HEK293T (cell line): ENCODE measurements at regions not wholly inside any gene's neighbourhood (a gene's known extent, or its start where the extent isn't known, plus 50 kb on each side); places are given as distances from the start of the nearest gene placed in this dataset.

Source experiments
- CTCF ChIA-PET: fragments of 350-600 bp; formaldehyde crosslinking; extraction: SDS; loops from one replicate; lab custom pipeline; 2021; ENCODE audit warnings: antibody characterized with exemption, inconsistent platforms; lab: Yijun Ruan, JAX
- POLR2A ChIA-PET: fragments of 350-600 bp; formaldehyde crosslinking; extraction: SDS; loops from one replicate; lab custom pipeline; 2020; ENCODE audit warnings: antibody characterized with exemption, inconsistent platforms; lab: Yijun Ruan, JAX
- DNase-seq: peaks from one replicate; pipeline ENCODE4 v3.0.0; 2012; ENCODE audit warnings: mixed read lengths; ENCODE audit errors: extremely low spot score
- ARNT ChIP-seq: fragments of 450-650 bp; IDR thresholded peaks from 2 replicates; pipeline ENCODE4 v1.6.1; 2017; ENCODE audit warnings: mild to moderate bottlenecking
- BHLHE40 ChIP-seq: fragments of 450-650 bp; IDR thresholded peaks from 2 replicates; pipeline ENCODE4 v1.6.1; 2016; ENCODE audit warnings: mild to moderate bottlenecking, moderate library complexity, borderline replicate concordance
- CTBP1 ChIP-seq: fragments of 450-650 bp; IDR thresholded peaks from 2 replicates; pipeline ENCODE4 v1.6.1; 2016; ENCODE audit warnings: borderline replicate concordance
- ELF4 ChIP-seq: fragments of 450-650 bp; IDR thresholded peaks from 2 replicates; pipeline ENCODE4 v1.6.1; 2017; ENCODE audit warnings: antibody characterized with exemption
- FOXA1 ChIP-seq: fragments of 450-650 bp; IDR thresholded peaks from 2 replicates; pipeline ENCODE4 v1.6.1; 2016; ENCODE audit warnings: mild to moderate bottlenecking
- FOXK2 ChIP-seq: fragments of 450-650 bp; IDR thresholded peaks from 2 replicates; pipeline ENCODE4 v1.6.1; 2016; ENCODE audit warnings: mild to moderate bottlenecking
- FOXM1 ChIP-seq: fragments of 450-650 bp; IDR thresholded peaks from 2 replicates; pipeline ENCODE4 v1.6.1; 2017; ENCODE audit warnings: mild to moderate bottlenecking, borderline replicate concordance
- HDGF ChIP-seq: fragments of 450-650 bp; IDR thresholded peaks from 2 replicates; pipeline ENCODE4 v1.6.1; 2017; ENCODE audit warnings: antibody characterized with exemption, borderline replicate concordance
- L3MBTL2 ChIP-seq: fragments of 450-650 bp; conservative IDR thresholded peaks from 2 replicates; pipeline ENCODE4 v1.6.1; 2016; ENCODE audit warnings: mild to moderate bottlenecking
- LEF1 ChIP-seq: fragments of 450-650 bp; IDR thresholded peaks from 2 replicates; pipeline ENCODE4 v1.6.1; 2017; ENCODE audit warnings: mild to moderate bottlenecking, borderline replicate concordance
- NFRKB ChIP-seq: fragments of 450-650 bp; IDR thresholded peaks from 2 replicates; pipeline ENCODE4 v1.6.1; 2016; ENCODE audit warnings: mild to moderate bottlenecking, moderate library complexity
- PKNOX1 ChIP-seq: fragments of 450-650 bp; IDR thresholded peaks from 2 replicates; pipeline ENCODE4 v1.6.1; 2016
- SP1 ChIP-seq: fragments of 450-650 bp; IDR thresholded peaks from 2 replicates; pipeline ENCODE4 v1.6.1; 2017
- SUZ12 ChIP-seq: fragments of 450-650 bp; IDR thresholded peaks from 2 replicates; pipeline ENCODE4 v1.6.1; 2016; ENCODE audit warnings: mild to moderate bottlenecking
- TARDBP ChIP-seq: fragments of 450-650 bp; IDR thresholded peaks from 2 replicates; pipeline ENCODE4 v1.6.1; 2016
- ZNF384 ChIP-seq: fragments of 450-650 bp; IDR thresholded peaks from 2 replicates; pipeline ENCODE4 v1.6.1; 2016

- TF ChIP-seq LEF1 (no peak), SP1 (no peak), ELF4 (no peak), HDGF (no peak), FOXK2 (no peak), L3MBTL2 (no peak), CTBP1 (no peak), FOXM1 (no peak), ZNF384 (no peak), TARDBP (no peak), ARNT (no peak), BHLHE40 (no peak), PKNOX1 (no peak), NFRKB (no peak), SUZ12 (no peak), FOXA1 (no peak)
- no peak for DNase-seq
- CTCF ChIA-PET = no interaction called here
- POLR2A ChIA-PET = no interaction called here
Observed at GRCh38 chr3:180246688-180247195, 210.0 kb upstream of the PEX5L start.

- POLR2A ChIA-PET = no interaction called here
- no peak for DNase-seq
- TF ChIP-seq ZNF384 = no peak
- no peak for TF ChIP-seq HDGF
- no peak for TF ChIP-seq TARDBP
- no peak for TF ChIP-seq NFRKB
- no peak for TF ChIP-seq FOXA1
- TF ChIP-seq FOXM1 = no peak
- TF ChIP-seq ARNT = no peak
- CTCF ChIA-PET = no interaction called here
Observed at GRCh38 chr3:180250172-180250571, 213.4 kb upstream of the PEX5L start.

- DNase-seq = no peak
- POLR2A ChIA-PET = no interaction called here
- CTCF ChIA-PET = no interaction called here
- TF ChIP-seq HDGF = no peak
- no peak for TF ChIP-seq ZNF384
- TF ChIP-seq TARDBP = no peak
- TF ChIP-seq FOXK2 = no peak
- no peak for TF ChIP-seq NFRKB
- TF ChIP-seq LEF1 = no peak
- TF ChIP-seq SP1 = no peak
- TF ChIP-seq FOXM1 = no peak
- TF ChIP-seq ELF4 = no peak
- TF ChIP-seq BHLHE40 = no peak
- TF ChIP-seq L3MBTL2 = no peak
- no peak for TF ChIP-seq SUZ12
- TF ChIP-seq ARNT = no peak
- TF ChIP-seq CTBP1 = no peak
- TF ChIP-seq FOXA1 = no peak
- TF ChIP-seq PKNOX1 = no peak
Observed at GRCh38 chr3:180252683-180253082, 215.9 kb upstream of the PEX5L start.

- ChIA-PET POLR2A (no interaction called here), CTCF (no interaction called here)
- DNase-seq = no peak
- TF ChIP-seq TARDBP (no peak), FOXK2 (no peak), PKNOX1 (no peak), ELF4 (no peak), FOXA1 (no peak), SP1 (no peak), LEF1 (no peak), HDGF (no peak), BHLHE40 (no peak), ZNF384 (no peak), SUZ12 (no peak), ARNT (no peak), FOXM1 (no peak)
Observed at GRCh38 chr3:180253283-180253682, 216.5 kb upstream of the PEX5L start.

- CTCF ChIA-PET = no interaction called here
- TF ChIP-seq PKNOX1 (no peak), ARNT (no peak), LEF1 (no peak), CTBP1 (no peak), ELF4 (no peak), NFRKB (no peak), TARDBP (no peak)
- DNase-seq = no peak
- POLR2A ChIA-PET = no interaction called here
Observed at GRCh38 chr3:180264479-180264878, 227.7 kb upstream of the PEX5L start.

- DNase-seq = no peak
- TF ChIP-seq HDGF (no peak), ZNF384 (no peak), CTBP1 (no peak), LEF1 (no peak), L3MBTL2 (no peak), NFRKB (no peak), PKNOX1 (no peak), TARDBP (no peak), ELF4 (no peak), SP1 (no peak), BHLHE40 (no peak), ARNT (no peak), FOXA1 (no peak), FOXM1 (no peak), SUZ12 (no peak), FOXK2 (no peak)
- ChIA-PET CTCF (no interaction called here), POLR2A (no interaction called here)
Observed at GRCh38 chr3:180265551-180265950, 228.8 kb upstream of the PEX5L start.
